ENCODE measurements at regions not wholly inside any gene's neighbourhood (a gene's known extent, or its start where the extent isn't known, plus 50 kb on each side); places are given as distances from the start of the nearest gene placed in this dataset.
"Not testable (repeated sequence)": the region's sequence is repeated elsewhere in the genome, so short reads cannot be mapped to it uniquely, and the experiment has no call there.

DNA sequence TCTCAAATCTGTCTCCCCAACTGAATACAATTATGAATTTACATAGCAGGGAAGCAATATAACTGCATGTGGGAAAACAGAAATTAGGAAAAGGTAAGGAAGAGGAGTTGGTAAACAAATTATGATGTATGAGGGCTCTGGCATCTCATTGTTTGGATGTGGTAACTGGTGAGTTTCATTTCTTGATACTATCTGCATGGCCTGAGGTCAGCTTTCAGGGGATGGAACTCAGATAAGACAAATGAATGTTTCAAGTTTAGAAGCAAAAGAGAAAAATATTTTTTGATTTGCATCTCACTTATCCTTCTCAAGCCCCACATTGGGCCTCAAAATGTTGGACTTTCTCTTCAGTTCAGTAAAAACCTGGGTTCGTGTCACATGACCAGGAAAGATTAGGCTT is 302.2 kb upstream of the GJE1 start:
- no peak for ATAC-seq
- H3K4me1 ChIP-seq = no peaks in the 10 kb centered on the region
- H3K9me3 ChIP-seq = no peaks in the 10 kb centered on the region
- H3K4me3 ChIP-seq = no peak overlapping the region
- no peaks in the 10 kb centered on the region for H3K27me3 ChIP-seq (ENCODE audit: low read depth)
- no peaks in the 10 kb centered on the region for H3K36me3 ChIP-seq
- DNase-seq = no peak
- intact Hi-C loops (cut with DNase I) = no loop called here
- H3K27ac ChIP-seq = no peak overlapping the region
- TF ChIP-seq, protein P1, sequence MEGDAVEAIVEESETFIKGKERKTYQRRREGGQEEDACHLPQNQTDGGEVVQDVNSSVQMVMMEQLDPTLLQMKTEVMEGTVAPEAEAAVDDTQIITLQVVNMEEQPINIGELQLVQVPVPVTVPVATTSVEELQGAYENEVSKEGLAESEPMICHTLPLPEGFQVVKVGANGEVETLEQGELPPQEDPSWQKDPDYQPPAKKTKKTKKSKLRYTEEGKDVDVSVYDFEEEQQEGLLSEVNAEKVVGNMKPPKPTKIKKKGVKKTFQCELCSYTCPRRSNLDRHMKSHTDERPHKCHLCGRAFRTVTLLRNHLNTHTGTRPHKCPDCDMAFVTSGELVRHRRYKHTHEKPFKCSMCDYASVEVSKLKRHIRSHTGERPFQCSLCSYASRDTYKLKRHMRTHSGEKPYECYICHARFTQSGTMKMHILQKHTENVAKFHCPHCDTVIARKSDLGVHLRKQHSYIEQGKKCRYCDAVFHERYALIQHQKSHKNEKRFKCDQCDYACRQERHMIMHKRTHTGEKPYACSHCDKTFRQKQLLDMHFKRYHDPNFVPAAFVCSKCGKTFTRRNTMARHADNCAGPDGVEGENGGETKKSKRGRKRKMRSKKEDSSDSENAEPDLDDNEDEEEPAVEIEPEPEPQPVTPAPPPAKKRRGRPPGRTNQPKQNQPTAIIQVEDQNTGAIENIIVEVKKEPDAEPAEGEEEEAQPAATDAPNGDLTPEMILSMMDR (IDR thresholded peaks at IDR 0.05) = no peak

DNA sequence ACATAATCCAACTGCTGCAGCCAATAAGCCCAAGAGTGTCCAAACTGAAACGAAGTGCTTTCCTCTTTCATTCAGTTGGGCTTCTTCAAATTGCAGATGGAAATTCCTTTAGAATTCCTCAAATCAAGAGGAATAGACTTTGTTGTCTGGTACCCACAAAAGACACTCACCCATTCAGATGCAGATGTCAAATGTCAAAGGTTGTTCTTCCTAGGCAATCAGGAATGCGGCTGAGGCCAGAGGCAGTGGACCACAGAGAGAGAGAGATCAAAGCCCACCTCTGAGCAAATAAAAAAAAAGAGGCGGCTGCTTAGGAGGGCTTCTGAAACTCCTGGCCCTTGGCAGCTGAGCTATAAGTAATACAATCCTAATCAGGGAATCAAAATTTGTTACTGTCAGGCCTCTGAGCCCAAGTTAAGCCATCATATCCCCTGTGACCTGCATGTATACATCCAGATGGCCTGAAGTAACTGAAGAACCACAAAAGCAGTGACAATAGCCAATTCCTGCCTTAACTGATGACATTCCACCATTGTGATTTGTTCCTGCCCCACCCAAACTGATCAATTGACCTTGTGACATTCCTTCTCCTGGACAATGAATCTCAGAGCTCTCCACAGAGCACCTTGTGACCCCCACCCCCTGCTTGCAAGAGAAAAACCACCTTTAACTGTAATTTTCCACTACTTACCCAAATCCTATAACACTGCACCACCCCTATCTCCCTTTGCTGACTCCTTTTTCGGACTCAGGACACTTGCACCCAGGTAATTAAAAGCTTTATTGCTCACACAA is 303.0 kb upstream of the GJE1 start:
- ATAC-seq (no peak), DNase-seq (no peak)
- Histone ChIP-seq H3K27ac (no peak overlapping the region), H3K27me3 (ENCODE audit: low read depth) (no peaks in the 10 kb centered on the region), H3K4me3 (no peak overlapping the region), H3K4me1 (no peaks in the 10 kb centered on the region), H3K36me3 (no peaks in the 10 kb centered on the region), H3K9me3 (no peaks in the 10 kb centered on the region)
- intact Hi-C loops (cut with DNase I) = no loop called here
- TF ChIP-seq, protein P1 (IDR thresholded peaks at IDR 0.05) = no peak

DNA sequence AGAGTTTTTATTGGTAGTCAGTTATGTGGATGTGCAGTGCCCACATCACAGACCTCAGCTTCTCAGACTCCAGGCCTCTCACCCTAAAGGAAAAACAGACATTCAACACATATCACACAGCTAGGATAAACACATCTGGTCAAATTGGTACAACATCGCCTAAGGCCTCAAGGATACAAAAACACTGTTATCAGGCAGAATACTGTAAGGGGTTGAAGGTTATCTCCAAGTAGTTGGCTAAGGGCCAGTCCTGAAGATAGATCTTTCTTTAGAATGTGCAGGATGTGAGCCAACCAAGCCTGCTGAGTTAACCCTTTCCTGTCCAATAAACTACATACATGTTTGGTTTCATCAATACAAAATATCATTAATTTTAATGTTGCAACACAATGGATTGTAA is 308.4 kb upstream of the GJE1 start:
- H3K27me3 ChIP-seq (ENCODE audit: low read depth) = no peaks in the 10 kb centered on the region
- H3K36me3 ChIP-seq = no peaks in the 10 kb centered on the region
- TF ChIP-seq, protein P1 (IDR thresholded peaks at IDR 0.05) = no peak
- H3K27ac ChIP-seq = no peak overlapping the region
- no peak for ATAC-seq
- DNase-seq = no peak
- no peak overlapping the region for H3K4me3 ChIP-seq
- intact Hi-C loops (cut with DNase I) = no loop called here
- no peaks in the 10 kb centered on the region for H3K4me1 ChIP-seq
- H3K9me3 ChIP-seq = no peaks in the 10 kb centered on the region

DNA sequence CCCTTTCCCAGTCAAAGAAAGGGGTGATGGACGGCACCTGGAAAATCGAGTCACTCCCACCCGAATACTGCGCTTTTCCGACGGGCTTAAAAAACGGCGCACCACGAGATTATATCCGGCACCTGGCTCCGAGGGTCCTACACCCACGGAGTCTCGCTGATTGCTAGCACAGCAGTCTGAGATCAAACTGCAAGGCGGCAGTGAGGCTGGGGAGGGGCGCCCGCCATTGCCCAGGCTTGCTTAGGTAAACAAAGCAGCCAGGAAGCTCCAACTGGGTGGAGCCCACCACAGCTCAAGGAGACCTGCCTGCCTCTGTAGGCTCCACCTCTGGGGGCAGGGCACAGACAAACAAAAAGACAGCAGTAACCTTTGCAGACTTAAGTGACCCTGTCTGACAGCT is 317.7 kb upstream of the GJE1 start:
- H3K27me3 ChIP-seq (ENCODE audit: low read depth); H3K36me3 ChIP-seq; H3K4me3 ChIP-seq; DNase-seq; H3K27ac ChIP-seq; H3K9me3 ChIP-seq; intact Hi-C loops (cut with DNase I); ATAC-seq; H3K4me1 ChIP-seq: not testable (repeated sequence)

DNA sequence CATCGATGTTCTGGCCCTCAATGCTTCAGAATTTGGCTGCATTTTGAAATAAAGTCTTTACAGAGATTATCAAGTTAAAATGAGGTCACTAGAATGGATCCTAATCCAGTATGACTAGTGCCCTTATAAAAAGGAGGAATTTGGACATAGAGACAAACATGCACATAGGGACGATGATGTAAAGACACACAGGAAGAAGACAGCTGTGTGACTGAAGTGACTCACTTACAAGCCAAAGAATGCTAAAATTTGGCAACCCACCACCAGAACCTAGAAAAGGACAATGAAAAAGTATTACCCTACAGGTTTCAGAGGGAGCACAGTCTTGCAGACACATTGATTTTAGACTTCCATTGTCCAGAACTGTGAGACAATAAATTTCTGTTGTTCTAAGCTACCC is 322.8 kb upstream of the GJE1 start:
- intact Hi-C loops (cut with DNase I) = no loop called here
- no peak for DNase-seq
- Histone ChIP-seq H3K27me3 (ENCODE audit: low read depth) (no peaks in the 10 kb centered on the region), H3K9me3 (no peaks in the 10 kb centered on the region), H3K36me3 (no peaks in the 10 kb centered on the region), H3K4me3 (no peak overlapping the region), H3K4me1 (no peaks in the 10 kb centered on the region), H3K27ac (no peak overlapping the region)
- TF ChIP-seq, protein P1 (IDR thresholded peaks at IDR 0.05) = no peak
- no peak for ATAC-seq

DNA sequence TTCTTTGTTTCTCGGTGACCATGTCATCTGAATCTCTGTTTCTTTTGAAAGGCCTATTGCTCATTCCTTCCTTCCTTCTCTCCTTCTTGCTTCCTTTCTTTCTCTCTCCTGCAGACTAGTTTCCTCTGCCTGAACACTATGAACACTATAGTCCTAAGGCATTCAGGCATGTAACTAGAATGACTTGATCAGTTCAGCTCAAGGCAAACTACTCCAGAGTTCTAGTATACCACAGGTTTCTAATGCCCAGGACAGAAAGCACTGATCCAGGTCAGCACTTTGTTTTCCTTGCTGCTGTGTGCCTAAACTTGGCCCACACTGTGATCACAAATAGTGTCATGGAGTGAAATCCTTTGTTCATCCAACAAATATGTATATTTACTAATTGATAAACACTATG is 324.1 kb upstream of the GJE1 start:
- H3K27ac ChIP-seq = no peak overlapping the region
- DNase-seq (no peak), ATAC-seq (no peak)
- no peaks in the 10 kb centered on the region for H3K4me1 ChIP-seq
- H3K9me3 ChIP-seq = no peaks in the 10 kb centered on the region
- intact Hi-C loops (cut with DNase I) = no loop called here
- H3K27me3 ChIP-seq (ENCODE audit: low read depth) = no peaks in the 10 kb centered on the region
- TF ChIP-seq, protein P1 (IDR thresholded peaks at IDR 0.05) = no peak
- no peaks in the 10 kb centered on the region for H3K36me3 ChIP-seq
- H3K4me3 ChIP-seq = no peak overlapping the region

DNA sequence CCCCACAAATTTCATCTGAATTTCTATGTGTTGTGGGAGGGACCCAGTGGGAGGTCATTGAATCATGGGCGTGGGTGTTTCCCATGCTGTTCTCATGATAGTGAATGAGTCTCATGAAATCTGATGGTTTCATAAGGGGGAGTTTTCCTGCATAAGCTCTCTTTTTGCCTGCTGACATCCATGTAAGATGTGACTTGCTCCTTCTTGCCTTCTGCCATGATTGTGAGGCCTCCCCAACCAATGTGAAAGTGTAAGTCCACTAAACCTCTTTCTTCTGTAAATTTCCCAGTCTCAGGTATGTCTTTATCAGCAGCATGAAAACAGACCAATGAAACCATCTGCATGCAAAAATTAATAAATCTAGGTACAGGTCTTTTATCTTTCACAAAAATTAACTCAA is 331.8 kb upstream of the GJE1 start:
- H3K36me3 ChIP-seq; H3K27me3 ChIP-seq (ENCODE audit: low read depth); intact Hi-C loops (cut with DNase I); H3K4me1 ChIP-seq; H3K27ac ChIP-seq; DNase-seq; H3K9me3 ChIP-seq; ATAC-seq; H3K4me3 ChIP-seq: not testable (repeated sequence)

Measured in lower lobe of right lung (tissue), 2 donors.